ENCODE measurements at regions not wholly inside any gene's neighbourhood (a gene's known extent, or its start where the extent isn't known, plus 50 kb on each side); places are given as distances from the start of the nearest gene placed in this dataset.

DNA sequence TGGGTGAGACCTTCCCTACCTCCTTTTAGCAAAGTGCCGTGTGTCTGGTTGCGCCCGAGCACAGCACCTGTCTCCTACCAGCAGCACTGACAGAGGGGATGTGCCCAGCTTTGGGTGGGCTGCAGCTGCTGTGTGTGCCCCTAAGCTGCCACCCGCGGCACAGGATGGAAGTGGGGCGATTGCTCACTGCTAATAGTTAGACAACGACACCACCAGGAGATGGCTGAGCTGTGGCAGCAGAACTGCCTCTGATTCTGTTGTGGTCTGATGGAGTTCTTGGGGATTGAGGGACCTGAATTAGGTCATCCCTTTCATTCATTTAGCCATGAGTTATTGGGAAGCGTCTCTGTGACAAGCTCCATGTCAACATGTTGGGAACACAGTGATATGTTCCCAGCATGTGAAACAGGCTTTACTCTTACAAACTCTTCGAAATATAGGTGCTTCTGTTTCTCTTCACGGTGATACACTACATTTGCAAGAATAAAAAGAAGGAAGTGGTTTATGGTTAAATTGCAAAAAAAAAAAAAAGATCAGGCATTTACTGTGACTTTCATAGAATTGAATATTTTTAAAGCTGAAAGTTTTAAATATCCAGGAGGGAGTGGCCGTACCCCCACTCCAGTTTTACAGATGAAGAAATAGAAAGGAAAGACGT lies 184.4 kb downstream of the MAF start (continued):
- TF ChIP-seq KLF8 (tag by site-specific recombination; IDR thresholded peaks at IDR 0.05) = no peak
- no peak for TF ChIP-seq GLI2 (tag by site-specific recombination; IDR thresholded peaks at IDR 0.05; ENCODE audit: borderline replicate concordance, low read depth)
- no peak for TF ChIP-seq HOXA7 (CRISPR knock-in tag; IDR thresholded peaks at IDR 0.05; ENCODE audit: borderline replicate concordance)
- TF ChIP-seq ZNF10 (tag by site-specific recombination; IDR thresholded peaks at IDR 0.05) = no peak
- TF ChIP-seq ZNF837 (tag by site-specific recombination; IDR thresholded peaks at IDR 0.05) = no peak

DNA sequence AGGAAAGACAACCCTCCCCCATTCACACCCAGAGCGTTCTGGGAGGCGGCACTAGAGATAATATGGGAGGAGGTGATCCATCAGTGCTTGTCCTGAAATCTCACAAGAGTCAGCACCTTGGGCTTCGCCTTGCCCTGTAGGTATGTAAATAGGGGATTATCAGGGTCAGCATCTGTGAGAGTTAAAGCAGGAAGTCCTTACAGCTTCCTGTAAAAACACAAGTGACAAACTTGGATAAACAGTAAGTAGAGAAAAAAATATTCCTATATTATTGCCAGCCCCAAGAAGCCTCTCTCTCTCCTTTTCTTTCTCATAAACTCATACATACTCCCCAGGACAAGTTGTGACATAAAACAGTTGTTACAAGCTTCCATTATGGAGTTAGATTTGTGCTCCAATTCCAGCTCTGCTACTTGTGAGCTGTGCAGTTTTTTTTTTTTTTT lies 187.7 kb downstream of the MAF start:
- Histone ChIP-seq H3K27ac (ENCODE audit: extremely low read depth, low read depth, low read length) (no peak overlapping the region), H3K36me3 (ENCODE audit: control insufficient read depth in 2 of 2, insufficient read depth in 1 of 2, low read length in 2 of 2) (no peaks in the 10 kb centered on the region), H3K4me3 (ENCODE audit: low read depth, low read length) (no peak overlapping the region), H3K4me1 (ENCODE audit: control insufficient read depth, insufficient read depth, low read length) (no peaks in the 10 kb centered on the region), H3K9me3 (ENCODE audit: control insufficient read depth, insufficient read depth, low read depth, low read length) (no peaks in the 10 kb centered on the region)
- ChIA-PET CTCF (interaction anchor here (0.6 kb wide), 2 partner anchors 11 to 126 kb away, joined by 3 read pairs; no protein-coding TSS in a partner anchor), POLR2A (no interaction called here)
- TF ChIP-seq ZNF423 (tag by site-specific recombination; IDR thresholded peaks at IDR 0.05) = no peak
- no peak for TF ChIP-seq ZNF114 (tag by site-specific recombination; IDR thresholded peaks at IDR 0.05)
- no peak for TF ChIP-seq BCL11B (tag by site-specific recombination; IDR thresholded peaks at IDR 0.05; ENCODE audit: low read depth)

- POLR2A ChIA-PET = no interaction called here
- Histone ChIP-seq H3K36me3 (ENCODE audit: control insufficient read depth in 2 of 2, insufficient read depth in 1 of 2, low read length in 2 of 2) (no peaks in the 10 kb centered on the region), H3K4me3 (ENCODE audit: low read depth, low read length) (no peak overlapping the region), H3K9me3 (ENCODE audit: control insufficient read depth, insufficient read depth, low read depth, low read length) (no peaks in the 10 kb centered on the region), H3K27ac (ENCODE audit: extremely low read depth, low read depth, low read length) (no peak overlapping the region), H3K4me1 (ENCODE audit: control insufficient read depth, insufficient read depth, low read length) (no peaks in the 10 kb centered on the region)
- CTCF ChIA-PET = no interaction called here
- TF ChIP-seq ZNF510 (tag by site-specific recombination; IDR thresholded peaks at IDR 0.05; ENCODE audit: insufficient replicate concordance) (no peak), GLI2 (tag by site-specific recombination; IDR thresholded peaks at IDR 0.05; ENCODE audit: borderline replicate concordance, low read depth) (no peak), ZFP3 (tag by site-specific recombination; IDR thresholded peaks at IDR 0.05; ENCODE audit: low read depth) (no peak), ZNF585B (tag by site-specific recombination; IDR thresholded peaks at IDR 0.05) (no peak), ZNF513 (tag by site-specific recombination; IDR thresholded peaks at IDR 0.05) (no peak), ZNF155 (tag by site-specific recombination; IDR thresholded peaks at IDR 0.05) (no peak), REPIN1 (tag by site-specific recombination; IDR thresholded peaks at IDR 0.05; ENCODE audit: low read depth) (no peak), SALL2 (tag by site-specific recombination; IDR thresholded peaks at IDR 0.05; ENCODE audit: borderline replicate concordance) (no peak), SCRT1 (tag by site-specific recombination; IDR thresholded peaks at IDR 0.05; ENCODE audit: borderline replicate concordance) (no peak), ZNF423 (tag by site-specific recombination; IDR thresholded peaks at IDR 0.05) (no peak), ZNF354C (tag by site-specific recombination; IDR thresholded peaks at IDR 0.05; ENCODE audit: borderline replicate concordance, low read depth) (no peak), ZNF548 (tag by site-specific recombination; IDR thresholded peaks at IDR 0.05) (no peak), ZNF362 (tag by site-specific recombination; IDR thresholded peaks at IDR 0.05) (no peak)
- TF ChIP-seq, protein P1, sequence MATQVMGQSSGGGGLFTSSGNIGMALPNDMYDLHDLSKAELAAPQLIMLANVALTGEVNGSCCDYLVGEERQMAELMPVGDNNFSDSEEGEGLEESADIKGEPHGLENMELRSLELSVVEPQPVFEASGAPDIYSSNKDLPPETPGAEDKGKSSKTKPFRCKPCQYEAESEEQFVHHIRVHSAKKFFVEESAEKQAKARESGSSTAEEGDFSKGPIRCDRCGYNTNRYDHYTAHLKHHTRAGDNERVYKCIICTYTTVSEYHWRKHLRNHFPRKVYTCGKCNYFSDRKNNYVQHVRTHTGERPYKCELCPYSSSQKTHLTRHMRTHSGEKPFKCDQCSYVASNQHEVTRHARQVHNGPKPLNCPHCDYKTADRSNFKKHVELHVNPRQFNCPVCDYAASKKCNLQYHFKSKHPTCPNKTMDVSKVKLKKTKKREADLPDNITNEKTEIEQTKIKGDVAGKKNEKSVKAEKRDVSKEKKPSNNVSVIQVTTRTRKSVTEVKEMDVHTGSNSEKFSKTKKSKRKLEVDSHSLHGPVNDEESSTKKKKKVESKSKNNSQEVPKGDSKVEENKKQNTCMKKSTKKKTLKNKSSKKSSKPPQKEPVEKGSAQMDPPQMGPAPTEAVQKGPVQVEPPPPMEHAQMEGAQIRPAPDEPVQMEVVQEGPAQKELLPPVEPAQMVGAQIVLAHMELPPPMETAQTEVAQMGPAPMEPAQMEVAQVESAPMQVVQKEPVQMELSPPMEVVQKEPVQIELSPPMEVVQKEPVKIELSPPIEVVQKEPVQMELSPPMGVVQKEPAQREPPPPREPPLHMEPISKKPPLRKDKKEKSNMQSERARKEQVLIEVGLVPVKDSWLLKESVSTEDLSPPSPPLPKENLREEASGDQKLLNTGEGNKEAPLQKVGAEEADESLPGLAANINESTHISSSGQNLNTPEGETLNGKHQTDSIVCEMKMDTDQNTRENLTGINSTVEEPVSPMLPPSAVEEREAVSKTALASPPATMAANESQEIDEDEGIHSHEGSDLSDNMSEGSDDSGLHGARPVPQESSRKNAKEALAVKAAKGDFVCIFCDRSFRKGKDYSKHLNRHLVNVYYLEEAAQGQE (tag by site-specific recombination; IDR thresholded peaks at IDR 0.05) = no peak
- TF ChIP-seq, protein P2, sequence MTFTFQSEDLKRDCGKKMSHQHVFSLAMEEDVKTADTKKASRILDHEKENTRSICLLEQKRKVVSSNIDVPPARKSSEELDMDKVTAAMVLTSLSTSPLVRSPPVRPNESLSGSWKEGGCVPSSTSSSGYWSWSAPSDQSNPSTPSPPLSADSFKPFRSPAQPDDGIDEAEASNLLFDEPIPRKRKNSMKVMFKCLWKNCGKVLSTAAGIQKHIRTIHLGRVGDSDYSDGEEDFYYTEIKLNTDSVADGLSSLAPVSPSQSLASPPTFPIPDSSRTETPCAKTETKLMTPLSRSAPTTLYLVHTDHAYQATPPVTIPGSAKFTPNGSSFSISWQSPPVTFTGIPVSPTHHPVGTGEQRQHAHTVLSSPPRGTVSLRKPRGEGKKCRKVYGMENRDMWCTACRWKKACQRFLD (tag by site-specific recombination; IDR thresholded peaks at IDR 0.05) = no peak
Observed at GRCh38 chr16:79411805-79412204, 188.7 kb downstream of the MAF start.

All from HEK293 (cell line).